ENCODE measurements at regions not wholly inside any gene's neighbourhood (a gene's known extent, or its start where the extent isn't known, plus 50 kb on each side); places are given as distances from the start of the nearest gene placed in this dataset.

- no peaks in the 10 kb centered on the region for H3K9me3 ChIP-seq
- 61 to 70% methylated on average over 6 of the region's 6 CpGs for WGBS, 2 donors (ENCODE audit: low coverage in 1 of 2)
- DNase-seq: no peak
- H3K27ac ChIP-seq: no peak overlapping the region
- no peaks in the 10 kb centered on the region for H3K4me1 ChIP-seq
- H3K4me3 ChIP-seq: no peak overlapping the region
- no peaks in the 10 kb centered on the region for H3K36me3 ChIP-seq
- intact Hi-C loops (cut with DNase I; ENCODE audit: low total_unique reads): no loop called here
- peak in 2 of 5 experiments; percentile 8 to 12 for TF ChIP-seq CTCF (IDR thresholded peaks at IDR 0.05)
- no peak for TF ChIP-seq POLR2AphosphoS5 (IDR thresholded peaks at IDR 0.05)
- in situ Hi-C loops (cut with MboI; ENCODE audit: low pct_ligation_motif_present in 1 of 4, low pct_unique_long_range_greater_than_20kb in 1 of 4, low sequenced_read_pairs in 3 of 4): no loop called here
- H3K27me3 ChIP-seq: peaks cover 5% of the 10 kb centered on the region
Observed at GRCh38 chr7:95718577-95719410, 53.6 kb upstream of the DYNC1I1 start.

GRCh38 chr7:95716357-95717122 is 55.8 kb upstream of the DYNC1I1 start:
- in situ Hi-C loops (cut with MboI; ENCODE audit: low pct_ligation_motif_present in 1 of 4, low pct_unique_long_range_greater_than_20kb in 1 of 4, low sequenced_read_pairs in 3 of 4): no loop called here
- no peaks in the 10 kb centered on the region for H3K36me3 ChIP-seq
- H3K27ac ChIP-seq: no peak overlapping the region
- DNase-seq: no peak
- no peak overlapping the region for H3K4me3 ChIP-seq
- WGBS, 2 donors (ENCODE audit: low coverage in 1 of 2): 82 to 87% methylated on average over 1 to 5 of the region's 5 CpGs
- H3K27me3 ChIP-seq: no peaks in the 10 kb centered on the region
- no peaks in the 10 kb centered on the region for H3K4me1 ChIP-seq
- H3K9me3 ChIP-seq: no peaks in the 10 kb centered on the region
- TF ChIP-seq EP300 (IDR thresholded peaks at IDR 0.05; ENCODE audit: low read depth): no peak
- no peak for TF ChIP-seq POLR2AphosphoS5 (IDR thresholded peaks at IDR 0.05)
- TF ChIP-seq CTCF (IDR thresholded peaks at IDR 0.05): no peak
- no peak for TF ChIP-seq POLR2A (IDR thresholded peaks at IDR 0.05)
- intact Hi-C loops (cut with DNase I; ENCODE audit: low total_unique reads): no loop called here

- in situ Hi-C loops (cut with MboI; ENCODE audit: low pct_ligation_motif_present in 1 of 4, low pct_unique_long_range_greater_than_20kb in 1 of 4, low sequenced_read_pairs in 3 of 4): no loop called here
Observed at GRCh38 chr7:95715274-95715673, 57.1 kb upstream of the DYNC1I1 start.

More at GRCh38 chr7:95715274-95715673, 57.1 kb upstream of the DYNC1I1 start:
- Histone ChIP-seq H3K36me3 (no peaks in the 10 kb centered on the region), H3K27ac (no peak overlapping the region), H3K4me3 (no peak overlapping the region), H3K4me1 (no peaks in the 10 kb centered on the region), H3K9me3 (no peaks in the 10 kb centered on the region), H3K27me3 (no peaks in the 10 kb centered on the region)
- no peak for DNase-seq
- intact Hi-C loops (cut with DNase I; ENCODE audit: low total_unique reads): no loop called here
- TF ChIP-seq POLR2A (IDR thresholded peaks at IDR 0.05): no peak
- TF ChIP-seq EP300 (IDR thresholded peaks at IDR 0.05; ENCODE audit: low read depth): no peak
- no peak for TF ChIP-seq POLR2AphosphoS5 (IDR thresholded peaks at IDR 0.05)
- no peak for TF ChIP-seq CTCF (IDR thresholded peaks at IDR 0.05)
